Neural crest cell (in vitro differentiated cells): ENCODE measurements at regions not wholly inside any gene's neighbourhood (a gene's known extent, or its start where the extent isn't known, plus 50 kb on each side); places are given as distances from the start of the nearest gene placed in this dataset.

ENCODE experiments used
- DNase-seq: peaks from one replicate; pipeline ENCODE4 v3.0.0; 2021; ENCODE audit warnings: low read depth, mixed read lengths, low spot score
- H3K27ac Mint-ChIP-seq: one replicate; pipeline ENCODE4 v1.8.0; 2021; ENCODE audit warnings: mild to moderate bottlenecking, mixed read lengths; ENCODE audit not compliant: unreplicated experiment
- H3K27me3 Mint-ChIP-seq: 2 replicates; pipeline ENCODE4 v1.8.0; 2021; ENCODE audit warnings: low read depth, mild to moderate bottlenecking, mixed read lengths
- H3K36me3 Mint-ChIP-seq: 2 replicates; pipeline ENCODE4 v1.8.0; 2021; ENCODE audit warnings: low read depth, mild to moderate bottlenecking, mixed read lengths
- H3K4me1 Mint-ChIP-seq: 2 replicates; pipeline ENCODE4 v1.8.0; 2021; ENCODE audit warnings: mixed read lengths
- H3K4me3 Mint-ChIP-seq: one replicate; pipeline ENCODE4 v1.8.0; 2021; ENCODE audit warnings: mild to moderate bottlenecking, mixed read lengths
- H3K9me3 Mint-ChIP-seq: 2 replicates; pipeline ENCODE4 v1.8.0; 2021; ENCODE audit warnings: mixed read lengths
- CTCF ChIP-seq: fragments of 200-600 bp; sonication (generic); conservative IDR thresholded peaks from 2 replicates; pipeline ENCODE4 v1.5.0; 2021; ENCODE audit warnings: antibody characterized with exemption, mild to moderate bottlenecking

GRCh38 chr2:14418115-14418514 is 214.4 kb upstream of the LRATD1 start:
- H3K4me3 Mint-ChIP-seq, result no peak overlapping the region
- H3K27me3 Mint-ChIP-seq, result no peaks in the 10 kb centered on the region
- no peak overlapping the region for H3K27ac Mint-ChIP-seq
- no peak for DNase-seq
- no peak for TF ChIP-seq CTCF
- no peaks in the 10 kb centered on the region for H3K36me3 Mint-ChIP-seq
- no peaks in the 10 kb centered on the region for H3K4me1 Mint-ChIP-seq
- peaks cover 8% of the 10 kb centered on the region for H3K9me3 Mint-ChIP-seq

- no peak for TF ChIP-seq CTCF
- no peaks in the 10 kb centered on the region for H3K4me1 Mint-ChIP-seq
- H3K36me3 Mint-ChIP-seq, result no peaks in the 10 kb centered on the region
- DNase-seq, result no peak
- H3K4me3 Mint-ChIP-seq, result no peak overlapping the region
- peaks cover 3% of the 10 kb centered on the region for H3K27me3 Mint-ChIP-seq
- H3K27ac Mint-ChIP-seq, result no peak overlapping the region
- H3K9me3 Mint-ChIP-seq, result peaks cover under 1% of the 10 kb centered on the region
Observed at GRCh38 chr2:14420851-14421250, 211.7 kb upstream of the LRATD1 start.

- H3K4me1 Mint-ChIP-seq, result no peaks in the 10 kb centered on the region
- DNase-seq, result no peak
- no peak overlapping the region for H3K4me3 Mint-ChIP-seq
- peaks cover 3% of the 10 kb centered on the region for H3K27me3 Mint-ChIP-seq
- peaks cover 2% of the 10 kb centered on the region for H3K9me3 Mint-ChIP-seq
- no peak overlapping the region for H3K27ac Mint-ChIP-seq
- TF ChIP-seq CTCF, result no peak
- H3K36me3 Mint-ChIP-seq, result no peaks in the 10 kb centered on the region
Observed at GRCh38 chr2:14422426-14422825, 210.1 kb upstream of the LRATD1 start.

DNA sequence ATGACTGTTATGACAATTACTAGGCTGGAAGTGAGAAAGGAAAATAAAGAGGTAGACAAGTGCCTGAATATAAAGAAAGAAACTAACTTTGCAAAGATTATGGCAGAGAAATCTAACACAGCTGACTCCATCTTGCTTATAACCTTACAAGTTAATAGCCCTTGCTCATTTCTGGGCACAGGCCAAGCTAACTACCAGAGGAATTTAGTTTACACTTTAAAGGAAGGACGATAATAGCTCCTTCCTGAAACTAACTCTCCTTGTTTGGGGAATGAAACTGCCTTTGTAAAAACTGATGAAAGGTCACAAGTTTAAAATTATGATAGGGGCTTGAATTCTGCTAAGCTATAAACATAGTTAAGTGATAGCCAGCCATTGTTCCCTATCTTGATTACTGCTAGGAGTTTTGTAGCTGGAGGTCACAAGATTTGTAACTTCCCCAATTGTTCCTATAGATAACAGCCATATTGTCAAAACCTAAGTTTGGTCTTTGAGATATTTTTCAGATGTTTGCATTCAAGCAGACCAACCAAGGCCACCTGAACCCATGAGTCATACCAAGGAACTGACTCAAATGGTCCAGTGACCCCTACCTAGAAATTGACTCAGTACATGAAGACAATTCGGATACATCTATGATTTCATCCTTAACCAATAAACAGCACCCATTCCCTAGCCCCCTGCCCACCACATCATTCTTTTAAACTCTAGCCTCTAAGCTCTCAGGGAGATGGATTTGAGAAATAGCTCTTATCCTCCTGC is 209.2 kb upstream of the LRATD1 start:
- Mint-ChIP-seq H3K4me3 (no peak overlapping the region), H3K4me1 (no peaks in the 10 kb centered on the region), H3K36me3 (no peaks in the 10 kb centered on the region), H3K27ac (no peak overlapping the region), H3K27me3 (peaks cover 3% of the 10 kb centered on the region), H3K9me3 (peaks cover 2% of the 10 kb centered on the region)
- no peak for DNase-seq
- no peak for TF ChIP-seq CTCF

GRCh38 chr2:14424478-14425390 is 207.8 kb upstream of the LRATD1 start:
- Mint-ChIP-seq H3K4me1 (no peaks in the 10 kb centered on the region), H3K27ac (peak overlapping the region; percentile 27), H3K9me3 (peaks cover 2% of the 10 kb centered on the region), H3K4me3 (no peak overlapping the region), H3K27me3 (peaks cover 3% of the 10 kb centered on the region), H3K36me3 (no peaks in the 10 kb centered on the region)
- no peak for DNase-seq
- TF ChIP-seq CTCF, result no peak
